HG02798 (cell line): ENCODE measurements at regions not wholly inside any gene's neighbourhood (a gene's known extent, or its start where the extent isn't known, plus 50 kb on each side); places are given as distances from the start of the nearest gene placed in this dataset.

Source experiments
- ATAC-seq: cut with Tn5 transposase; IDR thresholded peaks from one replicate; pipeline ENCODE4 v1.9.1; 2021; ENCODE audit warnings: mild to moderate bottlenecking; ENCODE audit not compliant: unreplicated experiment, poor library complexity

DNA sequence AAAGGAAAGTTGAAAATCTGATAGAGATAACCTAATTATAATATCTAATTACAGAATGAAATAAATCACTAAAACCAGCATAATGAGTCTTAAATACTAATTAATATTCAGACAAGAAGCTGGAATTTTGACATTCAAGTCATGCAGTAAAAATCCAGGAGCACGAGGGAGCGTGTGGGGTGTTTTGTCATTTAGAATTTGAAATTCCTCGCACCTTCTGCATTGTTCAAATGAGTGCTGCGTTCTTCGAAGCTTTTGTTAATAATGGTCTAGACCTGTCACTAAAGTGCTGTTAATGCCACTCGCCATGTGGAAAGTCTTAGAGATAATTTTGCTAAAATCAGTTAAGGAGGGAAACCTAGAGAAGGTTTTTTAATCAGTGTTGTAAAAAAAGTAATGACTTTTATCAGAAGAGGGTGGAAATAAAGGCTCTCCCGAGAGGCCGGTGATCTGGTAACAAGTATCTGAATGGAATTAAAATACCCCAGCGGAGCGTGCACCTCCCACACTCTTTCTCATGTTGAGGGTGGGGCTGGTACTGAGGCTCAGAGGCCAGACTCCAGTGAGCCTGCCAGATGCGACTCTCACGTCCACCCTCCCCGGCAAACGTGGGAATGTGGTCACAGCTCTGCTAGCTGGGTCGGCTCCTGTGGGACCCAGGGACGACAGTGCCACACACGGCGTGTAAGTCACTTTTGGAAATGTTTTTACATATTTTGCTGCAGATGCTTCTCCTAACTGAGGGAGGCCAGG is 69.4 kb upstream of the MYT1L start:
- ATAC-seq: no peak

DNA sequence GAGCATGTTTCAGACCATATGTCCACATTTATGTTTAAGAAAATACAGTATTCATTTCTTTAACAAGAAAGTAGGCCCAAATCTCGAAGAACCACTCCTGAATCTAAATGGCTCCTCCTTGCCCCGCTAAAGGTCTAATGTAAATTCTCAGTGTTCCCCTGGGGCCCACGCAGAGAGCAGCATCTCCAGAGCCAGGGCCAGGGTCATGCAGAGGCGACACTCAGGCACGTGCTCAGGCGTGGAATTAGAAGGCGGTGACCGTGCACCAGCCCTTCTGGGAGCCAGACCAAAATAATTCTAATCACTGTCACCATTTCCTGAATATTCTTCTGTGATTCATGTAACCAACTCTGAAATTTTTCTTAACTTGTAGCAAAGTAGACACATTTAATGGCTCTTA is 68.3 kb upstream of the MYT1L start:
- ATAC-seq: no peak

DNA sequence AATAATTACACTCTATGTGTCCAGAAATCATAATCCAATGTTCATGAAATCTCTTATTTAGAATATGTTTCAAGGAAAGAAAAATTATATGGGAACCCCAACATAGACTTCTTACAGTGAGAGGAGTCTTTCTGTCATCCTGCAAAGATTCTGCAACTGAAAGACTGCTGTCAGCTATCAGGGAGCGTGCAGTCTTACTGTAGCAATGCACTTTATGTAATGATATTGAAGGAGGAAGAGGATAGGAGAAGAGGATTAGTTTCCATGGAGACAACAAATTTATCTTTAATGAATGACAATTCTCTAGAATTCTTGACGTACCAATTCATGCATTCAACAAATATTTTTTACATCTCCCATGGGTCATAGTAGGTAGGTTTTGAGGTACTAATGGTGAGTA is 61.3 kb upstream of the MYT1L start:
- ATAC-seq: no peak

DNA sequence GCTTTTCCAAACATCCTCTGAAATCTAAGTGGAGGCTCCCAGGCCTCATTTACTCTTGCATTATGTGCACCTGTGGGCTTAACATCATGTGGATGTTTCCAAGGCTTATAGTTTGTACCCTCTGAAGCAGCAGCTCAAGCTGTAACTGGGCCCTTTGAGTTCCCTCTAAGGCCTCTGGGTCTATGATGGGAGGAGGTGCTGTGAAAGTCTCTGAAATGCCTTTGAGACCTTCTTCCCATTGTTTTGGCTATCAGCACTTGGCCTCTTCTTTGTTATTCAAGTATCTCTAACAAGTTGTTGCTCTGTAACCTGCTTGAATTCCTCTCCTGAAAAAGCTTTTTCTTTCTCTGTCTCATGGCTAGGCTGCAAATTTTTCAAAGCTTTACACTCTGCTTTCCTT is 58.1 kb upstream of the MYT1L start:
- no peak for ATAC-seq
